Fibroblast of lung (primary cell): ENCODE measurements at regions not wholly inside any gene's neighbourhood (a gene's known extent, or its start where the extent isn't known, plus 50 kb on each side); places are given as distances from the start of the nearest gene placed in this dataset.

ENCODE experiments used
- CTCF ChIP-seq, 2 donors: IDR thresholded peaks in 1 of 2; conservative IDR thresholded peaks in 1 of 2; 1 replicate in 1 of 2; 2 replicates in 1 of 2; pipeline ENCODE4 v1.5.1; 2011 to 2012; ENCODE audit warnings: low read length in 2 of 2, control low read depth in 1 of 2, inconsistent platforms in 1 of 2, low read depth in 1 of 2, mild to moderate bottlenecking in 1 of 2
- EZH2 ChIP-seq: IDR thresholded peaks from 2 replicates; pipeline ENCODE4 v1.5.1; 2012; ENCODE audit warnings: low read length, control low read depth, mild to moderate bottlenecking; ENCODE audit errors: missing control alignments

GRCh38 chr4:158397781-158398180, 123.9 kb upstream of the RXFP1 start:
- no peak for TF ChIP-seq CTCF (conservative IDR thresholded peaks at IDR 0.05 in 1 of 2, IDR thresholded peaks at IDR 0.05 in 1 of 2; ENCODE audit: low read depth in 1 of 2, low read length in 2 of 2)
- no peak for TF ChIP-seq EZH2
